ENCODE measurements at regions not wholly inside any gene's neighbourhood (a gene's known extent, or its start where the extent isn't known, plus 50 kb on each side); places are given as distances from the start of the nearest gene placed in this dataset.

- TF ChIP-seq CTCF (IDR thresholded peaks at IDR 0.05), result no peak
- TF ChIP-seq POLR2A (IDR thresholded peaks at IDR 0.05), result no peak
- TF ChIP-seq EP300 (IDR thresholded peaks at IDR 0.05), result no peak
Measured at GRCh38 chr20:62564456-62565245, 77.7 kb upstream of the SLCO4A1 start.
